A673 (cell line): ENCODE measurements at regions not wholly inside any gene's neighbourhood (a gene's known extent, or its start where the extent isn't known, plus 50 kb on each side); places are given as distances from the start of the nearest gene placed in this dataset.
A peak's percentile ranks its signal among the peaks of the same experiment; 100 is the strongest.

Source experiments
- BruUV-seq: library from RNA; stranded (reverse); fragments of 400-500 nt; replicated peaks from 2 replicates; lab custom pipeline; 2021; lab: Mats Ljungman, UMichigan
- CTCF ChIA-PET: fragments of 300-600 bp; sonication (Branson Sonifier 250); formaldehyde crosslinking; loops from one replicate; lab custom pipeline; 2022; ENCODE audit warnings: antibody characterized with exemption; lab: Charles Lee
- POLR2A ChIA-PET: fragments of 300-600 bp; sonication (Branson Sonifier 250); formaldehyde crosslinking; loops from one replicate; lab custom pipeline; 2022; ENCODE audit warnings: antibody characterized with exemption; ENCODE audit not compliant: low non-redundant PET; lab: Charles Lee
- DNase-seq: peaks from one replicate; pipeline ENCODE4 v3.0.0-alpha.2; 2015; ENCODE audit warnings: low spot score
- H3K27ac ChIP-seq: fragments of 200-600 bp; sonication (generic); 2 replicates; pipeline ENCODE4 v1.5.1; 2016; ENCODE audit warnings: mixed run types, low read depth, mild to moderate bottlenecking, mixed read lengths, antibody characterized with exemption, low read length; ENCODE audit not compliant: poor library complexity, severe bottlenecking
- H3K27me3 ChIP-seq: fragments of 200-600 bp; sonication (generic); replicated peaks from 2 replicates; pipeline ENCODE4 v1.6.1; 2017; ENCODE audit warnings: mixed run types, low read depth, mild to moderate bottlenecking, mixed read lengths, antibody characterized with exemption, low read length; ENCODE audit not compliant: insufficient read depth, poor library complexity
- H3K36me3 ChIP-seq: fragments of 200-600 bp; sonication (generic); 2 replicates; pipeline ENCODE4 v1.6.1; 2016; ENCODE audit warnings: mixed run types, mild to moderate bottlenecking, mixed read lengths, antibody characterized with exemption, low read length; ENCODE audit not compliant: insufficient read depth, poor library complexity, severe bottlenecking
- H3K4me1 ChIP-seq: fragments of 200-600 bp; sonication (generic); 2 replicates; pipeline ENCODE4 v1.6.1; 2017; ENCODE audit warnings: mixed run types, mild to moderate bottlenecking, mixed read lengths, antibody characterized with exemption, low read length; ENCODE audit not compliant: insufficient read depth, poor library complexity, severe bottlenecking
- H3K4me3 ChIP-seq: fragments of 200-600 bp; sonication (generic); 2 replicates; pipeline ENCODE4 v1.5.1; 2016; ENCODE audit warnings: low read depth, mixed run types, mild to moderate bottlenecking, mixed read lengths, low read length; ENCODE audit not compliant: poor library complexity, severe bottlenecking
- H3K9me3 ChIP-seq: fragments of 200-600 bp; sonication (generic); 2 replicates; pipeline ENCODE4 v1.6.1; 2016; ENCODE audit warnings: mixed run types, low read depth, mild to moderate bottlenecking, mixed read lengths, antibody characterized with exemption, low read length; ENCODE audit not compliant: poor library complexity, severe bottlenecking
- EZH2 ChIP-seq: fragments of 200-600 bp; sonication (generic); IDR thresholded peaks from 2 replicates; pipeline ENCODE4 v1.6.1; 2017; ENCODE audit warnings: borderline replicate concordance, low read depth, mild to moderate bottlenecking, mixed read lengths, antibody characterized with exemption, low read length; ENCODE audit not compliant: poor library complexity, severe bottlenecking
- intact Hi-C: fragments of 100-400 bp; cut with micrococcal nuclease; formaldehyde crosslinking; loops from one replicate; pipeline ENCODE4 v1.10.0; 2022; ENCODE audit not compliant: unreplicated experiment
- TF ChIP-seq, protein P1 (sequence below): fragments of 300-800, 200-600 bp; sonication (generic); conservative IDR thresholded peaks from 2 replicates; pipeline ENCODE4 v1.5.1; 2017; ENCODE audit warnings: low read depth, mild to moderate bottlenecking, antibody characterized with exemption, low read length, moderate library complexity, mixed read lengths

DNA sequence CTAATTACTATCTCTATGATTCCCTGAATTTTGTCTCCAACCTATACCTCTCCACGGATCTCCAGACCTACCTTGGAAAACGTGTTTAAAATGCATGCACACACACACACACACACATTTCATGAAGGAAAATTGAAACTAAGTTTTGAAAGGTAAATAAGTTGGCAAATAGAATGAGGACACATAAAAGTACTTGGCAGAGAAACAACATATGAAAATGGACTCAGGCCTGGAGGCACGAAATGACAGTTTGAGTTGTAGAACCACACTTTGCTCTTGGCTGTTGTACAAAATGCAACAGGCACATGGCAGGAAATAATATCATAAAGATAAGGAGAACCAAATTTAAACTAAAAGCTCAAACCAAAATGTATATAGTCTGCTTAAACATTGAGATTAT, 868.1 kb upstream of the CNTNAP5 start:
- TF ChIP-seq, protein P1, sequence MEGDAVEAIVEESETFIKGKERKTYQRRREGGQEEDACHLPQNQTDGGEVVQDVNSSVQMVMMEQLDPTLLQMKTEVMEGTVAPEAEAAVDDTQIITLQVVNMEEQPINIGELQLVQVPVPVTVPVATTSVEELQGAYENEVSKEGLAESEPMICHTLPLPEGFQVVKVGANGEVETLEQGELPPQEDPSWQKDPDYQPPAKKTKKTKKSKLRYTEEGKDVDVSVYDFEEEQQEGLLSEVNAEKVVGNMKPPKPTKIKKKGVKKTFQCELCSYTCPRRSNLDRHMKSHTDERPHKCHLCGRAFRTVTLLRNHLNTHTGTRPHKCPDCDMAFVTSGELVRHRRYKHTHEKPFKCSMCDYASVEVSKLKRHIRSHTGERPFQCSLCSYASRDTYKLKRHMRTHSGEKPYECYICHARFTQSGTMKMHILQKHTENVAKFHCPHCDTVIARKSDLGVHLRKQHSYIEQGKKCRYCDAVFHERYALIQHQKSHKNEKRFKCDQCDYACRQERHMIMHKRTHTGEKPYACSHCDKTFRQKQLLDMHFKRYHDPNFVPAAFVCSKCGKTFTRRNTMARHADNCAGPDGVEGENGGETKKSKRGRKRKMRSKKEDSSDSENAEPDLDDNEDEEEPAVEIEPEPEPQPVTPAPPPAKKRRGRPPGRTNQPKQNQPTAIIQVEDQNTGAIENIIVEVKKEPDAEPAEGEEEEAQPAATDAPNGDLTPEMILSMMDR, result no peak
- no peak for TF ChIP-seq EZH2

GRCh38 chr2:123162400-123163016, 862.6 kb upstream of the CNTNAP5 start:
- no peak for DNase-seq
- intact Hi-C loops, result no loop called here
- Histone ChIP-seq H3K4me3 (no peak overlapping the region), H3K9me3 (no peaks in the 10 kb centered on the region), H3K27me3 (no peaks in the 10 kb centered on the region), H3K36me3 (no peaks in the 10 kb centered on the region), H3K27ac (no peak overlapping the region), H3K4me1 (peaks cover 15% of the 10 kb centered on the region)
- TF ChIP-seq, protein P1, result no peak
- no peak for TF ChIP-seq EZH2
- no TSS peak for BruUV-seq
- ChIA-PET POLR2A (no interaction called here), CTCF (no interaction called here)

More for the DNA sequence above, 868.1 kb upstream of the CNTNAP5 start:
- Histone ChIP-seq H3K4me1 (no peaks in the 10 kb centered on the region), H3K9me3 (no peaks in the 10 kb centered on the region), H3K36me3 (no peaks in the 10 kb centered on the region), H3K4me3 (no peak overlapping the region), H3K27ac (no peak overlapping the region), H3K27me3 (no peaks in the 10 kb centered on the region)
- POLR2A ChIA-PET, result no interaction called here
- intact Hi-C loops, result no loop called here
- DNase-seq, result no peak
- CTCF ChIA-PET, result no interaction called here
- no TSS peak for BruUV-seq

DNA sequence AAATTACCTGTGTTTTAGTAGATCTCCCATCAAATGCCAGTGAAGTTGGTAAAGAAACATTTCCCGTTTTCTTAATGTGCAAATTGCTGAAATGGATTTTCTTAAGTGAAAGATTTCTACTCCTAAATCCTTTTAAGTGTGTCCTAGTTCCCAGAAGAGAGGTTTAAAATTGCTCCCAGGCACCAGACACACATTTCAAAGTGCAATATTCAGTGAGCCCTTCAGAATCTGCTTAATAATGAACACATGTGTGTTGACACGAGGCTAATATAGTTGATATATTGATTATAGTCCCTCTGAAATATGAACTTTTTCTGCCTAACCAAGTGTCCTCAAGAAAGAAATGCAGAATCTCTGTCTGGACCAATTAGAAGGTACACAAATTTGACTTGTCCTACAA, 861.7 kb upstream of the CNTNAP5 start:
- Histone ChIP-seq H3K4me3 (no peak overlapping the region), H3K27me3 (no peaks in the 10 kb centered on the region), H3K9me3 (no peaks in the 10 kb centered on the region), H3K27ac (no peak overlapping the region), H3K4me1 (peaks cover 15% of the 10 kb centered on the region), H3K36me3 (no peaks in the 10 kb centered on the region)
- TF ChIP-seq, protein P1, result no peak
- TF ChIP-seq EZH2, result no peak
- BruUV-seq, result no TSS peak
- POLR2A ChIA-PET, result no interaction called here
- CTCF ChIA-PET, result no interaction called here
- intact Hi-C loops, result no loop called here
- DNase-seq, result peak; percentile 29
